HG02678 (cell line): ENCODE measurements at regions not wholly inside any gene's neighbourhood (a gene's known extent, or its start where the extent isn't known, plus 50 kb on each side); places are given as distances from the start of the nearest gene placed in this dataset.
"Not testable (repeated sequence)": the region's sequence is repeated elsewhere in the genome, so short reads cannot be mapped to it uniquely, and the experiment has no call there.

ENCODE experiments used
- ATAC-seq: cut with Tn5 transposase; IDR thresholded peaks from one replicate; pipeline ENCODE4 v1.9.1; 2021; ENCODE audit warnings: mild to moderate bottlenecking, moderate library complexity; ENCODE audit not compliant: unreplicated experiment

- ATAC-seq: no peak
Observed at GRCh38 chr6:20340068-20340848, 61.4 kb upstream of the E2F3 start.

- ATAC-seq: no peak
Observed at GRCh38 chr6:20341096-20341495, 60.6 kb upstream of the E2F3 start.

- ATAC-seq: no peak
Observed at GRCh38 chr6:20341564-20341963, 60.1 kb upstream of the E2F3 start.

- ATAC-seq: not testable (repeated sequence)
Observed at GRCh38 chr6:20346948-20347347, 54.7 kb upstream of the E2F3 start.

GRCh38 chr6:20348041-20348440 is 53.6 kb upstream of the E2F3 start:
- no peak for ATAC-seq

GRCh38 chr6:20349225-20349624 is 52.5 kb upstream of the E2F3 start:
- ATAC-seq: no peak

- no peak for ATAC-seq
Observed at GRCh38 chr6:20350215-20350614, 51.5 kb upstream of the E2F3 start.

- ATAC-seq: no peak
Observed at GRCh38 chr6:20351534-20351933, 50.1 kb upstream of the E2F3 start.
